Activated CD4-positive, alpha-beta memory T cell treated with anti-CD3 and anti-CD28 coated beads, Interleukin-2, amount 10 ng/mL, durations not matched to agents 7 days and 5 days (primary cell): ENCODE measurements at regions not wholly inside any gene's neighbourhood (a gene's known extent, or its start where the extent isn't known, plus 50 kb on each side); places are given as distances from the start of the nearest gene placed in this dataset.

Experiments used
- CTCF ChIA-PET: fragments of 350-600 bp; sonication (Branson Sonifier 250); formaldehyde crosslinking; loops from one replicate; lab custom pipeline; 2021; ENCODE audit warnings: antibody characterized with exemption, inconsistent platforms; lab: Charles Lee
- POLR2A ChIA-PET: fragments of 350-600 bp; sonication (Branson Sonifier 250); formaldehyde crosslinking; loops from one replicate; lab custom pipeline; 2021; ENCODE audit warnings: antibody characterized with exemption; lab: Charles Lee
- DNase-seq: peaks from one replicate; pipeline ENCODE4 v3.0.0-alpha.2; 2020
- H3K27ac Mint-ChIP-seq: one replicate; pipeline ENCODE4 v1.8.0; 2021; ENCODE audit warnings: mild to moderate bottlenecking, mixed read lengths
- H3K27me3 Mint-ChIP-seq: one replicate; pipeline ENCODE4 v1.8.0; 2021; ENCODE audit warnings: mixed read lengths
- H3K36me3 Mint-ChIP-seq: one replicate; pipeline ENCODE4 v1.8.0; 2021; ENCODE audit warnings: low read depth, mixed read lengths
- H3K4me1 Mint-ChIP-seq: one replicate; pipeline ENCODE4 v1.8.0; 2021; ENCODE audit warnings: mixed read lengths
- H3K4me3 Mint-ChIP-seq: one replicate; pipeline ENCODE4 v1.8.0; 2021; ENCODE audit warnings: mild to moderate bottlenecking, mixed read lengths
- H3K9me3 Mint-ChIP-seq: one replicate; pipeline ENCODE4 v1.8.0; 2021; ENCODE audit warnings: mixed read lengths

DNA sequence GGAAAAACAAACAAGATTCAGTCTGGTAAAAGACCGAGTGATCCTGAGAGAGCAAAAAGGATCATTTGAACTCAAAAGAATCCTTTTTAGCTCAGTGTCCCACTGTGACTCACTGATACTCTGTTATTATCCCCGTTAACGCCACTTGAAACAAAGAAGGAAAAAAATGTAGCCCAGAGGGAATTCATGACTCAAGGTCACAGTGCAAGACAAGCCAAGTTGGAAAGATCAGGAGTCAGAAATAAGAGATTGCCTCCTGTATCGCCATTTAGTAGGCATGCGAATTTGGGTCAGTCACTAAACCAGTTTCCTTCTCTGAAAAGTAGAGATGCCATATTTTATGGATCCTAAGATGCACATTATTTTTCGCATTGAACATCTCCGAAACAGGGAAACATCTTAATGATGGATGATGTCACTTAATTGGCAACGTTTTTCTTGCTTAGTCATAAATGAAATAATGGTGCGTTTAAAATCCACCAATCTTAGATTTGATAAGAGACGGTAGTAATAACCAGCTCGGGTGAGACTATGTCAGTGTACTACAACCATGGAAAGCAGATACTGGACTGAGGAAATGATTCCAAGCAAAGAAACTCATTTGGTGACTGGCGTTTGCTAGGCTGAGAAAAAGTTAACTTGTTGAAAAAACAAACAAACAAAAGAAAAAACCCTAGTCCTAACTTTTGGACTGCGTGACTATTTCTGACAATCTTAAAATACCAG lies 502.0 kb upstream of the CELF2 start:
- H3K4me3 Mint-ChIP-seq, result no peak overlapping the region
- no peaks in the 10 kb centered on the region for H3K27me3 Mint-ChIP-seq
- POLR2A ChIA-PET, result no interaction called here
- CTCF ChIA-PET, result no interaction called here
- H3K4me1 Mint-ChIP-seq, result no peaks in the 10 kb centered on the region
- no peaks in the 10 kb centered on the region for H3K36me3 Mint-ChIP-seq
- H3K27ac Mint-ChIP-seq, result no peak overlapping the region
- DNase-seq, result no peak
- no peaks in the 10 kb centered on the region for H3K9me3 Mint-ChIP-seq

DNA sequence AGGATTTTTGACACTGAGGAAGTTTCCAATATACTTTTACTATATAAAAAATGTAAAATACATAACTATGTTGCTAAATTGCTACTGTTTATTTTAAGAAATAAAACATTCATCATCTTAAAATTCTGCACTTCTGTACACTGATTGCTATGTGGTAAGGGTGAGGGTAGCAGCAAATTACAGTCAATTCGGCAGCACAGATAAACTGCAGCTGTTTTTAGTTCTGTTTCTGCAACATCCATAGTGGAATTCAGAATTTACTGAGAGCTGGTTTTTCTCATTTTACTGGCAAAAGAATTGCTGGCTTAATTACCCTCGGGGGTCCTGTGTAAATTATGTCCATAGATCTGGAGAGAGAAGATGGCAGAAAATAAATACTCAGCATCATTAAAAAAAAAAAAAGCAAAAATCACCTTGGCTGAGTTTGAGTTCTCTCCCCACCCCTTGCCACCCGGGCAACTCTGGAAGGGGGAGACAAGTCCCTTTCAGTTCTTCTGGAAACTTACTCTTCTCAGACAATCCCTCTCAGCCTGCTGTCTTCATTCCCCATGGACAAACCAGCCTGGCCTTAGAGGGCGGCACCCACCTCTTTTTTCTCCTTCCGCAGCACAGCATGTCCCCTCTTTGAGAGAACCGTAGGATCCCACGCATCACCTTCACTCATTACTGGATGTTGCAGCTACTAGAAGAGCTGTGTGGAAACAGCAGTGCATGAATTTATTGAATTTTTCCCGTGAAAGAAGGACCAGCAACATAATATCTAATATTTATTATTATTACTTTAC lies 501.1 kb upstream of the CELF2 start:
- Mint-ChIP-seq H3K36me3 (no peaks in the 10 kb centered on the region), H3K27ac (no peak overlapping the region), H3K4me1 (no peaks in the 10 kb centered on the region), H3K27me3 (no peaks in the 10 kb centered on the region), H3K9me3 (no peaks in the 10 kb centered on the region), H3K4me3 (no peak overlapping the region)
- ChIA-PET POLR2A (no interaction called here), CTCF (no interaction called here)
- no peak for DNase-seq

DNA sequence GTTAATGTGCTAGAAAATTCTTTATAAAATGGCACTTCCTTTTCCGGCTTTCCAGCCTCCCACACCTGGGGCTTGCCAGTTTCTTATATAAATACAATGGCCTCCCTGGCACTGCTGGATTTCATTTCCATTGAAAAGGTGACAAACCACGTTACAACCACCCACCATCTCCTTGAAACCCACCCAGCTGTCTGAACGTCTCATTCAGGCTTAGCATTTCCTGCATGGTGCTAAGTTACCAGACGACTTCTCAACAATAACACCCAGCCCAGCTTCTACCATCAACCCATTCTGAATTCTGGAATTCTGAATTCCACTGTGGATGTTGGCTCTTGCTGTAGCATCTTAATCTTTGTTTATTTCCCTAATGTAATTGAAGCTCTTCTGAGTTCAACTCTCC lies 499.8 kb upstream of the CELF2 start:
- no peaks in the 10 kb centered on the region for H3K36me3 Mint-ChIP-seq
- POLR2A ChIA-PET, result no interaction called here
- no peak overlapping the region for H3K4me3 Mint-ChIP-seq
- H3K27me3 Mint-ChIP-seq, result no peaks in the 10 kb centered on the region
- H3K9me3 Mint-ChIP-seq, result no peaks in the 10 kb centered on the region
- H3K27ac Mint-ChIP-seq, result no peak overlapping the region
- CTCF ChIA-PET, result no interaction called here
- no peak for DNase-seq
- no peaks in the 10 kb centered on the region for H3K4me1 Mint-ChIP-seq

GRCh38 chr10:10519674-10520073 lies 498.0 kb upstream of the CELF2 start:
- no peaks in the 10 kb centered on the region for H3K9me3 Mint-ChIP-seq
- H3K27ac Mint-ChIP-seq, result no peak overlapping the region
- H3K36me3 Mint-ChIP-seq, result no peaks in the 10 kb centered on the region
- CTCF ChIA-PET, result no interaction called here
- no peaks in the 10 kb centered on the region for H3K27me3 Mint-ChIP-seq
- no peak overlapping the region for H3K4me3 Mint-ChIP-seq
- POLR2A ChIA-PET, result no interaction called here
- no peak for DNase-seq
- no peaks in the 10 kb centered on the region for H3K4me1 Mint-ChIP-seq

DNA sequence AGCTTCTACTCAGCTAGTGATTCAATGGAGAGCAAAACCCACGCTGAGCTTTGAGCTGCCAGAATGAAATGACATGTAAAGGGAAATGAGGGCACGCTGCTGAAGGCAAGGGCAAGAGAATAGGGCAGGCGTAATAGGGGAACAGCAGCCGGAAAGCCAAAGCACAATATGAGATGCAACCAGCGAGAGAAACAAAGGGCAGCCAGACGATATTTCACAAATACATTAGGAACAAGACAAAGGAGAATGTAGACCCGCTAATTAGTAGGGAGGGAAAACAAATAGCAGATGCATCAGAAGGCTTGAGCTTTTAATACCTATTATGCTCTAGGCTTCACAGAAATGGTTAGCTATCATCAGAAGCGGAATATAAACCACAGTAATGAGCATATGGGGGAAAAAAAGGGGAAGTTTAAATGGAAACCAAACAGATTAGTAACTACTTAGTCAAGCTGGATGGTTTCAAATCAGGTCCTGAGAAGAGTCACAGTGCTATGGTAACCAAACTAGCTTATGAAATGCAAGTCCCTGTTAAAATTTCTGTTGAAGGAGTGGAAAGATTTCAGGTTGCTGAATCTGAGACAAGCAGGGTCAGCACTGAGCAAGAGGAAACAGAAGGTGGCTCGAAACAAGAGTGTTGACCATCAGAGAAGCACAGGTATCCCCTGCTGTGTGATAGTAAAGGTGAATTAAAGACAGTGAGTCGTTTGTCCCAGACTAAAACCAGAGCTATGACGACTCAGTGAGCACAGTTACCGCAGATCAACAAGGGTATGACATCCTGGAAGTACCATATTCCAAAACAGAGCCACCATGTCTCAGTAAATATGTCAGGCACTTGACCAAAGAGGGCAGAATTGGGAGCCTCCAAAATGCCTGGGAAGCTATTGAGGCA lies 496.9 kb upstream of the CELF2 start:
- H3K27ac Mint-ChIP-seq, result no peak overlapping the region
- no peaks in the 10 kb centered on the region for H3K27me3 Mint-ChIP-seq
- no peak for DNase-seq
- ChIA-PET POLR2A (no interaction called here), CTCF (no interaction called here)
- H3K9me3 Mint-ChIP-seq, result no peaks in the 10 kb centered on the region
- H3K36me3 Mint-ChIP-seq, result no peaks in the 10 kb centered on the region
- no peak overlapping the region for H3K4me3 Mint-ChIP-seq
- H3K4me1 Mint-ChIP-seq, result no peaks in the 10 kb centered on the region

GRCh38 chr10:10526846-10527245 lies 490.8 kb upstream of the CELF2 start:
- Mint-ChIP-seq H3K9me3 (no peaks in the 10 kb centered on the region), H3K36me3 (no peaks in the 10 kb centered on the region), H3K4me3 (no peak overlapping the region), H3K27me3 (no peaks in the 10 kb centered on the region), H3K4me1 (no peaks in the 10 kb centered on the region), H3K27ac (no peak overlapping the region)
- POLR2A ChIA-PET, result no interaction called here
- CTCF ChIA-PET, result interaction anchor here (0.7 kb wide), 1 partner anchor 34 kb away, joined by 3 read pairs; no protein-coding TSS in a partner anchor
- no peak for DNase-seq

- ChIA-PET CTCF (no interaction called here), POLR2A (no interaction called here)
- Mint-ChIP-seq H3K27ac (no peak overlapping the region), H3K4me3 (no peak overlapping the region), H3K36me3 (no peaks in the 10 kb centered on the region), H3K9me3 (no peaks in the 10 kb centered on the region), H3K27me3 (no peaks in the 10 kb centered on the region), H3K4me1 (no peaks in the 10 kb centered on the region)
- DNase-seq, result no peak
Observed at GRCh38 chr10:10527861-10528562, 489.7 kb upstream of the CELF2 start.

DNA sequence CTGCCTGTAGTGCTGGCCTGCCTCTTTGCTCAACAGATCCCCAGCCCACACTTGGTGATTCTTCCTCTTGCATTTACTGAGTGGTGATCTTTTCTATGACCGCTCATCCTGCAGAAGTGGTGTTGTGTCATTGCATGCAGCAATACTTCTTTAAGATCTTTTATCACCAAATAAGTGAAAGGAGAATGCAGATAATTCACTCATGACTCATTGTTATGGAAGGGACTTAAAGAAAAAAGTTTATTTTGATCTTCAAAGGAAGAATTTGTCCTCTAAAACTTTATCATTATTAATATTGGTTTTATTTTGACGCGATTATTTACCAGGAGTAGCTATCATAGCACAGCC lies 489.1 kb upstream of the CELF2 start:
- H3K4me1 Mint-ChIP-seq, result no peaks in the 10 kb centered on the region
- DNase-seq, result no peak
- no peaks in the 10 kb centered on the region for H3K9me3 Mint-ChIP-seq
- H3K27ac Mint-ChIP-seq, result no peak overlapping the region
- H3K27me3 Mint-ChIP-seq, result no peaks in the 10 kb centered on the region
- no peaks in the 10 kb centered on the region for H3K36me3 Mint-ChIP-seq
- ChIA-PET CTCF (no interaction called here), POLR2A (no interaction called here)
- H3K4me3 Mint-ChIP-seq, result no peak overlapping the region

- no peak overlapping the region for H3K4me3 Mint-ChIP-seq
- no peak overlapping the region for H3K27ac Mint-ChIP-seq
- H3K27me3 Mint-ChIP-seq, result peaks cover 2% of the 10 kb centered on the region
- no peaks in the 10 kb centered on the region for H3K9me3 Mint-ChIP-seq
- no peaks in the 10 kb centered on the region for H3K36me3 Mint-ChIP-seq
- ChIA-PET CTCF (no interaction called here), POLR2A (no interaction called here)
- no peaks in the 10 kb centered on the region for H3K4me1 Mint-ChIP-seq
- DNase-seq, result no peak
Observed at GRCh38 chr10:10530313-10530712, 487.4 kb upstream of the CELF2 start.

GRCh38 chr10:10532236-10532635 lies 485.4 kb upstream of the CELF2 start:
- Mint-ChIP-seq H3K36me3 (no peaks in the 10 kb centered on the region), H3K9me3 (no peaks in the 10 kb centered on the region), H3K4me1 (no peaks in the 10 kb centered on the region), H3K27me3 (peaks cover 2% of the 10 kb centered on the region), H3K4me3 (no peak overlapping the region), H3K27ac (no peak overlapping the region)
- DNase-seq, result no peak
- POLR2A ChIA-PET, result no interaction called here
- CTCF ChIA-PET, result no interaction called here

DNA sequence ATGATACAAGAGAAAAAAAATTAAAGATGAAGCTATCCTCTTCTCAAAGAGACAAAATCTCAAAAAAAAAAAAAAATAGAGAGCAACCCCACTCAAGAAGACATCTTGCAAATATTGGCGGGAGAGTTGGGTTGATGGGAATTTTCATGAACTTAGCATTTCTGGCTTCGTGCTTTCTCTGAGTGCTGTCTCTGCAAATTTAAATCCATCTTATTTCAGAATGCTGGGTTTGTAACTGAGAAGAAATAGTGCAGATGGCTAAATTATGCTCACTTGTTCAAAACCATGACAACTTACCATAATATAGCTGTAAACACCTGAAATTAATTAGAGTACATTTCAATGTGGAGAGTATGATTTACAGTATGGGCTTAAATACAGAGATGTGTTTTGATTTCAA lies 484.8 kb upstream of the CELF2 start:
- Mint-ChIP-seq H3K36me3 (no peaks in the 10 kb centered on the region), H3K4me1 (no peaks in the 10 kb centered on the region), H3K9me3 (no peaks in the 10 kb centered on the region), H3K4me3 (no peak overlapping the region), H3K27ac (no peak overlapping the region), H3K27me3 (peaks cover 2% of the 10 kb centered on the region)
- ChIA-PET CTCF (no interaction called here), POLR2A (no interaction called here)
- no peak for DNase-seq

DNA sequence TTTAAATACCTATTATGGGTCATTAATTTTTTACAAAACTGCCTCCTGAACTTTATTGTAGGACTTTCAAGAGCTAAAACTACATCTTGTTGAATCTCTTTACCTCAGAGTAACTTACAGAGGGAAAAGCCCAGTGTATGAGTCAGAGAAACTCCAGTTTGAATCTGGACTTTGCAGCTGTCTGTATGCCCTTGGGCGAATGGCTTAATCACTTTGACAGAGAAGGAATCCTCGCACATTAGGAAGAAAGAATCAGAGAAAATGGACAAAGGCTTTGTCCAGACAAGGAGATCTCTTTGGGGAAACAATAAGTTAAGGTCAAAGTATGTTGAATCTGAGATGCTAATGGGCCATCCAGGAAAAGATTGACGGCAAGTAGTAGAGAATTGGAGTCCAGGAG lies 484.2 kb upstream of the CELF2 start:
- CTCF ChIA-PET, result no interaction called here

GRCh38 chr10:10538326-10538725 lies 479.3 kb upstream of the CELF2 start:
- ChIA-PET CTCF (no interaction called here), POLR2A (no interaction called here)
- Mint-ChIP-seq H3K9me3 (no peaks in the 10 kb centered on the region), H3K27me3 (peaks cover 2% of the 10 kb centered on the region), H3K4me3 (no peak overlapping the region), H3K36me3 (no peaks in the 10 kb centered on the region), H3K4me1 (no peaks in the 10 kb centered on the region), H3K27ac (no peak overlapping the region)
- no peak for DNase-seq

More for the DNA sequence above, 484.2 kb upstream of the CELF2 start:
- Mint-ChIP-seq H3K36me3 (no peaks in the 10 kb centered on the region), H3K4me1 (no peaks in the 10 kb centered on the region), H3K9me3 (no peaks in the 10 kb centered on the region), H3K27ac (no peak overlapping the region), H3K27me3 (peaks cover 2% of the 10 kb centered on the region), H3K4me3 (no peak overlapping the region)
- no peak for DNase-seq
- POLR2A ChIA-PET, result no interaction called here
